ENCODE measurements at regions not wholly inside any gene's neighbourhood (a gene's known extent, or its start where the extent isn't known, plus 50 kb on each side); places are given as distances from the start of the nearest gene placed in this dataset.

- no peak for TF ChIP-seq CTCF (IDR thresholded peaks at IDR 0.05)
- no peak for TF ChIP-seq POLR2A (IDR thresholded peaks at IDR 0.05)
Measured at GRCh38 chr6:22833191-22833590, 263.8 kb downstream of the HDGFL1 start.
